MV-4-11 (cell line): ENCODE measurements at regions not wholly inside any gene's neighbourhood (a gene's known extent, or its start where the extent isn't known, plus 50 kb on each side); places are given as distances from the start of the nearest gene placed in this dataset.
"Not testable (repeated sequence)": the region's sequence is repeated elsewhere in the genome, so short reads cannot be mapped to it uniquely, and the experiment has no call there.

Experiments used
- DNase-seq: peaks from one replicate; lab custom pipeline; 2025; lab: John Stamatoyannopoulos, UW

DNA sequence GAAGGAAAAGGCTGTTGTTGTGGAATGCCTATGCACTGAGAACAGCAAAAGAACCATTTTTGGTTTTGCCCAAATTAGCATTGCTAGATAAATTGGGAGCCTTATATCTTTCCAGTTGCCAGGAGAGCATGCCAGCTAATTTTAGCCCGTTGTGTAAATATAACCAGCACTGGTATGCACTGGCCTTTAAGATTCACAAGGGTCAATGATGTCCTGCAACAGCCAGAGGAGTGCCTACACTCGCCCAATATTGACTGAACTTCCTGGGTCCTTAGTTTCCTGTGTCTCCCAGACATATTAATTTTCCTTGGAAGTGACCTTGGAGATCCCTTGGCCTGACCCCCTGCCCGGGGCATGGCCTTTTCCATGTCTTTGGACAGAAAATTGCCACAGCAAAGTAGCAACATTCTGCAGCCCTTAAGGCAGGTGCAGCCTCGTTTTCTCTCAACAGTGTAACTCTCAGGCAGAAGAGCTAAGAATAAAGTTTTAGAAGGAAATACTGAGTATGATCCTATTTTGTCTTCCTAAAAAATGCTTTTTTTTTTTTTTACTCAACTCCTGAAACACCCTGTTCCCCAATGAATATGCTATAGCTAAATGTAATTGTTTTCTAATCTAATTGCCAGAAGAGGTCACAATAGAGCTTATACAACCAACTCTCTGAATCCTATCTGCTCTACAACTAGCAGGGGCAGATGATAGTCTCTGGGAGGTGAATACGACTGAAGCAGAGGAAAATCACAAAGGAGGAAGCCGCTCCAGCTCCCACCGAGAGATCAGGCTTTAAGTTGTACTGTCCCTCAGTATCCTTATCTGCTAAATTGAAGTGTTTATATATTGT is 131.9 kb upstream of the PCGF5 start:
- DNase-seq, result peak; percentile 34

DNA sequence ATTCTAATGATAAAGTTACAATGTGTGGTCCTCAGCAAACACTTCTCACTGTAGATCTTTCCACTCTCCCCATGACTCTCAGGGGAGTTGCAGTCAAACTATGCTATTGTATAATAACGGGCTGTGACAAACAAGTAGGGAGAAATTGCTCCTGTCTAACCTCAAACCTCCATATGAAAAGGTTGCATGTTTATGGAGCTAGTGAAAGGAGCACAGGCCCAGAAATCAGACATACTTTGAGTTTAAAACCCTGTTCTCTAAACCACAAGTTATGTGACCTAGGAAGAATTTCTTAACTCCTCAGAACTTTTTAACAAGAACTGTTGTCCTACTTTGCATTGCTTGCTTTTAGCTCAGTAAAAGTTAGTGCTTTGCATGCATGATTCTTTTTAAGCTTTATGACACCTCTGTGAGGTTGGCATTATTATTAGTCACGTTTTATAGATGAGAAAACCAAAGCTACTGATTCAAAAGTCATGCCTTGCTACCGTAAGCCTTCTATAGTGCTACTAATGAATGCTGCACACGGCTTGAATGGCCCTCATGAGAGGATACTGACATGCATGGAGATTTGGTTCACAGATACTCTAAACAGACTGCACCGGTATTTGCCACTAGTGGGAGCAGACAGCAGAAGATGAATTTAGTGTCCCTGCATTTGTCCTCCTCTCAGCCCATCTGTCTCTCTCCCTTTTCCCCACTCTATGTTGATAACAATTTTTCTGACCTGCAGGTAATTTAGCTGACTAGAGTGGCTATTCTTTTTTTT is 129.5 kb upstream of the PCGF5 start:
- no peak for DNase-seq

DNA sequence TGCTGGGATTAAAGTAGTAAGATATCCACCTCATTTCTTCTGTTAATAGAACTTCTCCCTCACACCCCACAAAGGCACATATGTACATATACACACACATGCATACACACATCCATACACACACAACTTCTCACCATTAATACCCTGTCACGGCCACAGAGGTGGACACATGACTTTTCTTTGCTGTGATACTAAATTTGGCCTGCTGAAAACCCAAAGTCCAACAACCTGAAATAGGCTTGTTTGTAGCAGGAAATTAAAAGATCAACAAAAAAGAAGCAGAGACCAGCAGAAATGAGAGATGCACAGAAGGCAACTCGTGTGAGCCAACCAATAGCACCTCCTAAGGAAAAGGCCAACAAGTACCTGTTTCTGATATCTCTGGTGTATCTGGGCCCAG is 128.7 kb upstream of the PCGF5 start:
- DNase-seq, result no peak

DNA sequence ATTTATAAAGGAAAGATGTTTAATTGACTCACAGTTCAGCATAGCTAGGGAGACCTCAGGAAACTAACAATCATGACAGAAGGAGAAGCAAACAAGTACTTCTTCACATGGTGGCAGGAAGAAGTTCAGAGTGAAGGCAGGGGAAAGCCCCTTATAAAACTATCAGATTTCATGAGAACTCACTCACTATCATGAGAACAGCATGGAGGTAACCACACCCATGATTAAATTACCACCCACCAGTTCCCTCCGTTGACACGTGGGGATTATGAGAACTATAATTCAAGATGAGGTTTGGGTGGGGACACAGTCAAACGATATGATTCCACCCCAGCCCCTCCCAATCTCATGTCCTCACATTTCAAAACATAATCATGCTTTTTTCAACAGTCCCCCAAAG is 124.2 kb upstream of the PCGF5 start:
- DNase-seq, result no peak

DNA sequence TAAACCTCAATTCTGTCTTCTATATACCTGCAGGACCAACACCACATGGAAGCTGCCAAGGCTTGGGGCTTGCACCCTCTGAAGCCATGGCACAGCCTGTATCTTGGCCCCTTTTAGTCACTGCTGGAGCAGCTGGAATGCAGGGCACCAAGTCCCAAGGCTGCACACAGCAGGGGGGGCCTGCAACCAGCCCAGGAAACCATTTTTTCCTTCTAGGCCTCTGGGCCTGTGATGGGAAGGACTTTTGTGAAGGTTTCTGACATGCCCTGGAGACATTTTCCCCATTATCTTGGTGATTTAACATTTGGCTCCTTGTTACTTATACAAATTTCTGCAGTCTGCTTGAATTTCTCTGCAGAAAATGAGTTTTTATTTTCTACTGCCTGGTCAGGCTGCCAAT is 123.2 kb upstream of the PCGF5 start:
- no peak for DNase-seq

DNA sequence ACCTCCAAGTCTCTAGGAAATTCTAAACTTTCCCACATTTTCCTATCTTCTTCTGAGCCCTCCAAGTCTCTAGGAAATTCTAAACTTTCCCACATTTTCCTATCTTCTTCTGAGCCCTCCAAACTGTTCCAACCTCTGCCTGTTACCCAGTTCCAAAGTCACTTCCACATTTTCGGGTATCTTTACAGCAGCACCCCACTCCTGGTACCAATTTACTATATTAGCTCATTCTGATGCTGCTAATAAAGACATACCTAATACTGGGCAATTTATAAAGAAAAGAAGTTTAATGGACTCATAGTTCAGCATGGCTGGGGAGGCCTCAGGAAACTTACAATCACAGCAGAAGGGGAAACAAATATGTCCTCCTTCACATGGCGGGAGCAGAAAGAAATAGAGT is 122.4 kb upstream of the PCGF5 start:
- not testable (repeated sequence) for DNase-seq

DNA sequence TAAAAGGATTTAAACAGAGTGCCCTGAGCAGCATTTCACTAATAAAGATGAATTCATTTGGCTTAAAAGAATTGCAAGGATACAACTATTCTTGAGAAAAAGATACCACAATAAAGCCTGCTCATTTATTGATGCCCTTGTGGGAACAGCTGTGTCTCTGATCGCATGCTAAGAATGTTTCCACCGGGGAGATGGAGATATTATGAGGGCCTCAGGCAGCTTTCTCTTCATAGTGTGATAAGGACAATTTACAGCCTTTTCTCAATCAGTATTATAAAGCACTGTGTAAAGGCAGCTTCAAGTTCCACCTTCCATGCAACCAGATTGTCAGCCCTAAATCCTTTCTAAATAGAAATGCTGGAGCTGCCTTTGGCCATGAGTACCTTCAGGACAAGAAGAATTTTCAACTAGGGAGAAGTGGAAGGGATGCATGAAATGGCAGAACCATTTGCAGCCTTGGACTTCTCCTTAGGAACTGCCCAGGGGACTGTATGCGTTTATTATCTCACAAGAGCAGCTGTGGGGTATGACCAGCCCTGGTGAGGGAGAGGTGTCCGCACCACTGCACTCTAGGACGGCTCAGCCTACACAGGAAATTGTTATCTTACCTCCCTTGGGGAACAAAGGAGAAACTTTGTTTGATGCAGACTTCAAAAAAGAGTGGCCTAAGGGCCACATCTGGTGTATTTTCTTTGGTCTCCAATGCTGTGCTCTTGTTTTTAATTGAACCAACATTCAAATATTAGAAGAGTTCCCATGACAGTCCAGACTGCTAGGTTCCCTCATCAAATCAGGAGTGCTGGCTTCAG is 116.9 kb upstream of the PCGF5 start:
- no peak for DNase-seq

DNA sequence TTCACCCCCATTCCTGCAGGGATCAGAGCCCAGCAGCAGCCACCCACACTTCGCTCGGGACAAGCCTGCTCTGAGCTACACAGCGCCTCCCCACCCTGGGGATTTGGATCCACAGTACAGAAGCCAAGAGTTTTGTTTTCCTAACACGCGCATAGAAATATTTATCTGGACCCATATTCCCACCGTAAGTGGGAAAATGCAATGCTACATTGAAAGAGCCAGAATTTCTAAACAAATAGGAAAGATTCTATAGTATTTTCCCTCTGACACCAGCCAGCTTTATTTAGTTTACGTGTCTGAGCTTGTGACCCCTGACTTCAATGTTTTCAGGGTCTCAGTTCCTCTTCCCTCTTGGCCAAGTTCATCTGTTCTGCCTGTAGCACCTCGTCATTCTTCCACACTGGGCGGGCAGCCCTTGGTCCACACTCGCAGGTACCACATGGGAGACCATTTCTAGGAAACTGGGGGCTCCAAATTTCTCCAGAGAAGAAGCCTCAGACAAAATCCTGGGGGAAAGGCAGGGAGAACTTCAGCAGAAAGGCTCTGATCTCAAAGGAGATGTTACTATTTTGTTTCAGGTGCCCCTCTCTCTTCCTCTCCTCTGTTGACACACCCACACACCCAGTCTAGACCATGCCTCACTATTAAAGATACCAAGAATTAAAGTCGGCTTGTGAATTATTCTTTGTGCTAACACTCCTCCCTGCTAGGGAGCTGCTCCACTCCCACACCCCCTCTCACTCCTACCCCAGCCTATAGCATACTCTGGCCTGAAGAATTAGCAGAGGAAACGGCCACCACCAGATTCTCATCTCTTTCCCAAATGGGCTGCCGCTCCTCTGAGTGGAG is 116.0 kb upstream of the PCGF5 start:
- no peak for DNase-seq

DNA sequence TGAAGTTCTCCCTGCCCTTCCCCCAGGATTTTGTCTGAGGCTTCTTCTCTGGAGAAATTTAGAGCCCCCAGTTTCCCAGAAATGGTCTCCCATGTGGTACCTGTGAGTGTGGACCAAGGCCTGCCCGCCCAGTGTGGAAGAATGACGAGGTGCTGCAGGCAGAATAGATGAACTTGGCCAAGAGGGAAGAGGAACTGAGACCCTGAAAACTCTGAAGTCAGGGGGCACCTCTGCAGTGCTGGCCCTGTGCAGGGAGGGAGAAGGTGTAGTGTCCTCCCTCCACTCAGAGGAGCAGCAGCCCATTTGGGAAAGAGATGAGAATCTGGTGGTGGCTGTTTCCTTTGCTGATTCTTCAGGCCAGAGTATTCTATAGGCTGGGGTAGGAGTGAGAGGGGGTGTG is 115.2 kb upstream of the PCGF5 start:
- no peak for DNase-seq

DNA sequence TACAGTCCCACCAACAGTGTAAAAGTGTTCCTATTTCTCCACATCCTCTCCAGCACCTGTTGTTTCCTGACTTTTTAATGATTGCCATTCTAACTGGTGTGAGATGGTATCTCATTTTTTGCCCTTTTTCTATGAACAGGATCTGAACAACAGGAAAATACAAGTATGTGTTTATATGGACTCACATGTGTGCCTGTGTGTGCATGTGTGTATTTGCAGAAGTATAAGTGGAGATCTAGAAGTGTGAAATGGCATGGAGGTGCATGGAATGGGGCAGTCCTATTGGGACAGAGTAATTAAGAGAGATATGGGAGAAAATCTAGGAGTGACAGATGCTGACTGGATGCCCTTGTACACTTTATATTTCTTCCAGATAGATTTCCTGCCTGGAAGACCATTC is 111.6 kb upstream of the PCGF5 start:
- no peak for DNase-seq

DNA sequence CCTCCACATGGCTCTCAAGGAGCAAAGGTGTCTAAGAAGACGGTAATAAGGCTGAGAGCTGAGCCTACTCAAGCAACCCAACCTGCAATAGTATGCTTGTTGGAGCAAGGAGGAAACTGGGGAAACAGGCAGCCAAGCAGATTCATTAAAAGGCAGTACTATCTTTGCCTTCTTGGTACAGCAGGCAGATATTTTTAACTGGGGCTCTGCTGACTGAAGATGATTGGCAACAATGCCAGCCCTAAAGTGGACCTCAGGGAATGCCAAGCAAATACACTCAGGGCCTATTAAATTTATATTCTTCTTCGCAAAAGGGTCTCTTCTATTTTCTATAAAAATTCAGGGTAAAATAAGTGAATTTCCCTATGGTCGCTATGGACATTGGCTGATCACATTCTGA is 109.4 kb upstream of the PCGF5 start:
- DNase-seq, result no peak

DNA sequence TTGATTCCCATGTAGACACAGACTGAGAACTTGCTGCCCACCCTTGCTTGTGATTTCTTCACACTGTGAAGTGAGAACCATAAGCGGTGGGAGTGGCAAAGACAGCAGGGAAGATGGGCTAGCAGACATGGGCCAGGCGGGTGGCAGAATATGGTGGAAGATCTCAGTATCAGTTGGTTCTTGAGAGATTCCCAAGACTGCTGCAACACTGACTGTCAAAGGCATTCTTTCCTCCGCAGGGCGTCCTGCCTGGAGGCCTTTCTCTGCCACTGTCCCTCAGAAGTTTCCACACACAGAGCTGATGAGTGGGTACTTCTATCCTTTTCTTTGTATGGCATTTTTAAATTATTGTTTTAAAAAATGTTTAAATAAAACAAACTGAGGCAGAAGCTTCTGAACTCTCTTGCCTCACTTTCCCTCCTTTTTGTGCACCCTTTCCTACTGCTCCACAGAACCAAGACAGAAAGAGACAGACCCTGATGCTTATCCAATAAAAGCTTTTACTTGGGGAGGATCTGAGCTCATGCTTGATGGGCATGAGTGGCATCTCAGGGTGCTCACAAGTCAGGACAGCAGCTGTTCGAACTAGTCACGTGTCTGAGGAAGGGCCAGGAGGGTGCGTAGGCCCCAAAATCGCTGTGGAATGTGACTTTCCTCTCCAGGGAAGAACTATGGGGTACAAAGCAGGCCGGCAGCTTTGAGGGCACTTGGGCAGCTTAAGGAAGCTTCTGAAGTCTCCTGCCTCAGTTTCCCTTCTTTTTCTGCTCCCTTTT is 104.7 kb upstream of the PCGF5 start:
- no peak for DNase-seq

DNA sequence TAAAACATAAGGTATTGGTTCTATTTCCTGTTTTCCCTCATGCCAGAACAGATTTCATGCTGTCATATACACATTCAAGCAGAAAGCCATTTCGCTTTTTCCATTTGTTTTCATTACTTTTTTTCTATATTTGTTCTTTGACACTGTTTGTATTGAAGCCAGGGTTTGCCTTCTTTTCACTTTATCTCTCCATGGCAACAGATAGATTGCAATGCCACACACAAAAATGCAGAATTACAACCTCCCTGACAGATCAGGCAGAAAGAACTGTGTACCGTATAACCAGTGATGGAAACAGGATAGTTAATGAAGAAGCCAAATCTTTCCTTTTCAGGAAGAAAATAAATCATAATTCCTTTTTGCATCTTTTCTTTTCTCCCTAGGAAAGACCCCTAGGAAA is 103.0 kb upstream of the PCGF5 start:
- DNase-seq, result no peak

DNA sequence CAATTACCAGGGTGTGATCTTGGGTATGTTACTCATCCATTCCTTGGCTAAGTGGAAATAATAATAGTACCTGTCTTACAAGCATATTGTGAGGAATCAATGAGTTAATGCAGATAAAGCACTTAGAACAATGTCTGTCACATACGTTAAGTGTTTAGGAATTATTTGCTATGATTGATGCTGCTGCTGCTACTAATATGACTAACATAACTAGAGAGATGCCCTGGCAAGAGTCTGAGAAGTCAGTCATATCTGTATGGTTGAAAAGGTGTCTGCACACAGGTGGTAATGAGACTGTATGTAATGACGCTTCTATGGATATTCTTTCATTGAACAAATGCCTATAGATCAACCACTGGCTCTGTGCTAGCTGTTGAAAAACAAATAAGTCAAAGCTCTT is 100.1 kb upstream of the PCGF5 start:
- no peak for DNase-seq

DNA sequence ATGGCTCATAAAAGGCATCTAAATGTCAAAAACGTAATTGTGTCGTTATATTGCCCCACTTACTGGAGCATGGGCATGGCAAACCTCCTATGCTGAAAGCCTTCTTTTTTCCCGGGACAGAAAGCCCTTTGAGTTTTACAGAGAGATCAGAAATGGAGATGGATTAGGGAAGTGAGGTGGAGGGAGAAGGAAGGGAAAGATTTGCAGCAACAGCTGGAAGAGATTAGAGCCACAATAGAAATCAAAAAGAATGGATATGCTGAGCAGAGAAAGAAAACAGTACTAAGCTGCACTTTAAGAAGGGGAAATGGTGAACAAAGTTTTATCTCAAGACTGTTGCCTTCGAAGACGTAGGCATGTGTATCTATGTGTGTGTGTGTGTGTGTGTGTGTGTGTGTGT is 97.2 kb upstream of the PCGF5 start:
- no peak for DNase-seq

DNA sequence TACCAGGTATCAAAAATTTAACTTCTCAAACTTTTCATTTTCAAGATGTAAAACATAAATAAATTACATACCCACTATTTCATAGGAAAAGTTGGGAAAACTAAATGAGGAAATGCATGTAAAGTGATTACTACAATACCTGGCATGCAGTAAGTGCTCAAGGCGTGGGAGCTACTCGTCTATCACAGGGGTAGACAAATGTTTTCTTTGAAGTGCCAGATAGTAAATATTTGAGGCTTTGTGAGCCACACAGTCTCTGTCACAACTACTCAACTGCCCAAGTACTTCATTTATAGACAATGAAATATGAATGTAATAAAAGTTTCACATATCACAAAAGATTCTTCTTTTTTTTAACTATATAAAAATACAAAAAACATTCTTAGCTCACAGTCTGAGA is 96.4 kb upstream of the PCGF5 start:
- no peak for DNase-seq

DNA sequence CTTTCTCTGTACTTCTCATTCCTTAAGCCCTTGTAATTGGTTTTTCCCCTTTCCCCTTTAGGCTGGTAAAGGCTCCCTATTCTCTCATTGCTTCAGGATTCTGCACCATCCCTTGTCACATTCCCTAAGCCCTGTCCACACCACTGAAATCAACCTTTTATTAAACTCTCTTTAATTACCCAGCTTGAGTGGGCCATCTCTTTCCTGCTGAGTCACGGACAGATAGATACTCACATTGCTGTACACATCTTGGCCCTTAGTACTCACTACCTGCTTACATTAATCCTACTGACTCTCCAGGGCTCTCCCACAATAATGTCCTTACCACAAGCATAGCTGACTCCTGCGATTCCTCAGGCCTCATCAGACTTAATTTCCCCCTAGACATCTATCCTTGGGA is 94.0 kb upstream of the PCGF5 start:
- no peak for DNase-seq

DNA sequence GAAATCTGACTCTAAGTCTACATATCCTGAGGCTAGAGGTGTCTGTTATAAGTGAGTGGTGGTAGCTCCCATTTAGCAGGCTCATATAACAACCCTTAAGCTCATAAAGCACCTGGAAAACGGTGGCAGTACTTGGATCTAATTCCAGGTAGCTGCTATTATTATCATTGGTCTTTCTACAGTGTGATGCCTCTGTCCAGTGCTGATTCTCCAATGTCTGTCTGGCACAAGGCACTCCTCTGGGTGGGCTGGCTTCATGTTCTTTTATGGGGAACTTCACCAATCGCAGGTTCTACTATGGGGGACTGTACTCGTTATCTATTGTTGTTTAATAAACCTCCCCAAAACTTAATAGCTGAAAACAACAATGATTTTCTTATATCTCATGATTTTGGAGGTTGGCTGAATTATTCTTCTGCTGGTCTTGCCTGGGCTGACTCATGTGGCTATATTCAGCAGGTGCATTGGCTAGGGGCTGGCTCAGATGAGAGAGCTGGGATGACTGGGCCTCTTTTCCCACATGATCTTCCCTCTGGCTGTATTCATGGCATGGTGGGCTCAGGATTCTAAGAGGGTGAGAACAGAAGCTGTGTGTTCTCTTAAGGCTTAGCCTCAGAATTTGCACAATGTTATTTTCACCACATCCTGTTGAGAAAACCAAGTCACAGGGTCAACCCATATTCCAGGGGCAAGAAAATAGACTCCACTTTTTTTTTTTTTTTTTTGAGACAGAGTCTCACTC is 93.0 kb upstream of the PCGF5 start:
- peak; percentile 56 for DNase-seq

DNA sequence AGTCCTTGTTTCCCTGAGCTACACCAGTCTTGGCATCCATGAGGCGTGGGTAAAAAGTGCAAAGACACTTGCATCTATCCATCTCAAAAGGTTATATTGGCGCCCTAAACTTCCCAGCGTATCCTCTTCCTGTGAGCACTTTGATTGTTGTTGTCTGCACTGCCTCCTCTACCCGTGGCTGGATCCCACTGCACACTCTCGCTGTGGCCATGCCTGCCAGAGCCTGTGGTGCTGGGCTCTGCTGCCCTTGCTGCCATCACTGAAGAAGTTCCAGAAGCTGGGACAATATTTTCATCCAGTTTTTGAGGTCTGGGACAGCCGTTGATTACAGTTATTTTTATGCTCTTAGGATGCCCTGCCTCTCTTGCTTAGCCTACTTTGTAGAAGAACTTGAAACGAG is 85.3 kb upstream of the PCGF5 start:
- no peak for DNase-seq

DNA sequence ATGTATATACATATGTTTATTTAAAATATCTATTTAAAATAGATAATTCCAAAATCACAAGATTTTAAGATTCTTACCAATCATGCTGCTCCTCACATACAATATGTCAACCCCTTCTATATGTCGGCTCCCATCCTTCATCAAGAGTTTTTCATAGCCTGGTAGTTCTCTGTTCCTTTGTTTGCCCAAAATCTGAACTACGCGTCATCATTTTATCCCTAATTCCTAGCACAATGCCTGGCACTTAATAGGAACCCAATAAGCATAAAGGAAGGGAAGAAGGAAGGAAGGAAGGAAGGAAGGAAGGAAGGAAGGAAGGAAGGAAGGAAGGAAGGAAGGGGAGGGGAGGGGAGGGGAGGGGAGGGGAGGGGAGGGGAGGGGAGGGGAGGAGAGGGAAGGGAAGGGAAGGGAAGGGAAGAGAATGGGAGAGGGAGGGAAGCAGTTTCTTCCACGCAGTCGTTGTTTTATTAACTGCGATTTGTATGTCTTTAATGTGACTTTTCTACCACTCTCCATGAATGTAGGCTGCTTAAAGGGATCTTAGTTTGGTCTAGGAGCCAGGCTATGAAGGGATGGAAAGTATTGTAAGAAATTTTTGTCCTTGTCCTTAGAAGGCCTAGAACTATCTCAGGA is 83.3 kb upstream of the PCGF5 start:
- no peak for DNase-seq
